Naive thymus-derived CD4-positive, alpha-beta T cell (primary cell): ENCODE measurements at regions not wholly inside any gene's neighbourhood (a gene's known extent, or its start where the extent isn't known, plus 50 kb on each side); places are given as distances from the start of the nearest gene placed in this dataset.

Source experiments
- ATAC-seq: fragments of 150-1000 bp; cut with Tn5 transposase; 2 replicates; pipeline ENCODE4 v1.10.0; 2021; ENCODE audit warnings: mild to moderate bottlenecking, moderate library complexity
- CTCF ChIA-PET: fragments of 350-600 bp; sonication (Branson Sonifier 250); formaldehyde crosslinking; loops from one replicate; lab custom pipeline; 2021; ENCODE audit warnings: antibody characterized with exemption; lab: Charles Lee
- POLR2A ChIA-PET: fragments of 350-600 bp; sonication (Branson Sonifier 250); formaldehyde crosslinking; loops from one replicate; lab custom pipeline; 2021; ENCODE audit warnings: antibody characterized with exemption, inconsistent platforms; lab: Charles Lee
- DNase-seq, 9 donors: peaks; one replicate each; pipeline versions ENCODE4 v3.0.0 to v3.0.0-alpha.2; 2020 to 2022; ENCODE audit warnings: mixed read lengths in 1 of 9
- H3K27ac ChIP-seq: one replicate; pipeline ENCODE4 v1.7.0; 2013; ENCODE audit warnings: mild to moderate bottlenecking, low read depth, low read length, moderate library complexity
- H3K27me3 ChIP-seq, 2 donors: one replicate each; pipeline ENCODE4 v1.7.0; 2013; ENCODE audit warnings: low read length in 2 of 2, mild to moderate bottlenecking in 2 of 2, moderate library complexity in 2 of 2; ENCODE audit not compliant: control insufficient read depth in 2 of 2, insufficient read depth in 2 of 2
- H3K36me3 ChIP-seq, 3 experiments: 1 replicate in 2 of 3; 2 replicates in 1 of 3; pipeline ENCODE4 v1.7.0; 2013; ENCODE audit warnings: low read length in 3 of 3, mild to moderate bottlenecking in 3 of 3, moderate library complexity in 1 of 3; ENCODE audit not compliant: insufficient read depth in 3 of 3, control insufficient read depth in 2 of 3
- H3K4me1 ChIP-seq, 2 donors: one replicate each; pipeline ENCODE4 v1.7.0; 2013; ENCODE audit warnings: low read length in 2 of 2, mild to moderate bottlenecking in 2 of 2, moderate library complexity in 1 of 2; ENCODE audit not compliant: control insufficient read depth in 2 of 2, insufficient read depth in 2 of 2
- H3K4me3 ChIP-seq: 2 replicates; pipeline ENCODE4 v1.7.0; 2013; ENCODE audit warnings: mild to moderate bottlenecking, low read length
- H3K9me3 ChIP-seq, 3 experiments: 1 replicate in 2 of 3; 2 replicates in 1 of 3; pipeline ENCODE4 v1.7.0; 2013; ENCODE audit warnings: low read length in 3 of 3; ENCODE audit not compliant: control insufficient read depth in 2 of 3
- H3K27ac Mint-ChIP-seq, 9 donors: one replicate each; pipeline ENCODE4 v1.8.0; 2020 to 2022; ENCODE audit warnings: mixed read lengths in 9 of 9, mild to moderate bottlenecking in 8 of 9, moderate library complexity in 5 of 9, inconsistent platforms in 2 of 9
- H3K27me3 Mint-ChIP-seq, 5 donors: one replicate each; pipeline ENCODE4 v1.8.0; 2021 to 2022; ENCODE audit warnings: mixed read lengths in 5 of 5, mild to moderate bottlenecking in 1 of 5
- H3K36me3 Mint-ChIP-seq, 5 donors: one replicate each; pipeline ENCODE4 v1.8.0; 2020 to 2022; ENCODE audit warnings: mixed read lengths in 5 of 5, mild to moderate bottlenecking in 3 of 5, inconsistent platforms in 1 of 5
- H3K4me1 Mint-ChIP-seq, 7 donors: one replicate each; pipeline ENCODE4 v1.8.0; 2020 to 2022; ENCODE audit warnings: mixed read lengths in 7 of 7, mild to moderate bottlenecking in 3 of 7, inconsistent platforms in 1 of 7
- H3K4me3 Mint-ChIP-seq, 10 donors: one replicate each; pipeline ENCODE4 v1.8.0; 2020 to 2022; ENCODE audit warnings: mild to moderate bottlenecking in 10 of 10, mixed read lengths in 10 of 10, moderate library complexity in 6 of 10, inconsistent platforms in 2 of 10
- H3K9me3 Mint-ChIP-seq, 11 donors: one replicate each; pipeline ENCODE4 v1.8.0; 2020 to 2022; ENCODE audit warnings: mixed read lengths in 11 of 11, mild to moderate bottlenecking in 4 of 11, inconsistent platforms in 1 of 11, moderate library complexity in 1 of 11
- intact Hi-C, 2 donors: fragments of 100-400 bp; cut with micrococcal nuclease; formaldehyde crosslinking; loops; one replicate each; pipeline ENCODE4 v1.15.1; 2023

GRCh38 chr5:30802961-30803705 lies 390.4 kb upstream of the CDH6 start:
- no peak for ATAC-seq
- H3K4me3 Mint-ChIP-seq = no peak overlapping the region
- no peaks in the 10 kb centered on the region for H3K27me3 Mint-ChIP-seq
- no peaks in the 10 kb centered on the region for H3K4me1 ChIP-seq
- H3K9me3 Mint-ChIP-seq = peaks cover 2 to 29% (median 10%) of the 10 kb centered on the region in 11 donors
- no peaks in the 10 kb centered on the region for H3K27me3 ChIP-seq
- H3K36me3 ChIP-seq = no peaks in the 10 kb centered on the region
- intact Hi-C loops = no loop called here
- no peaks in the 10 kb centered on the region for H3K36me3 Mint-ChIP-seq
- POLR2A ChIA-PET = no interaction called here
- no peak overlapping the region for H3K4me3 ChIP-seq
- CTCF ChIA-PET = no interaction called here
- no peaks in the 10 kb centered on the region for H3K9me3 ChIP-seq
- no peak for DNase-seq
- H3K4me1 Mint-ChIP-seq = no peaks in the 10 kb centered on the region
- H3K27ac ChIP-seq = no peak overlapping the region
- H3K27ac Mint-ChIP-seq = no peak overlapping the region

- no peaks in the 10 kb centered on the region for H3K9me3 ChIP-seq
- H3K27me3 Mint-ChIP-seq = no peaks in the 10 kb centered on the region
- H3K27ac ChIP-seq = no peak overlapping the region
- no peaks in the 10 kb centered on the region for H3K36me3 Mint-ChIP-seq
- no peak overlapping the region for H3K27ac Mint-ChIP-seq
- DNase-seq (no peak), ATAC-seq (no peak)
- no peaks in the 10 kb centered on the region for H3K4me1 Mint-ChIP-seq
- H3K9me3 Mint-ChIP-seq = peaks cover 2 to 27% (median 14%) of the 10 kb centered on the region in 11 donors
- CTCF ChIA-PET = no interaction called here
- H3K36me3 ChIP-seq = no peaks in the 10 kb centered on the region
- no peak overlapping the region for H3K4me3 ChIP-seq
- POLR2A ChIA-PET = interaction anchor here (0.6 kb wide), 1 partner anchor 27 kb away, joined by 3 read pairs; no protein-coding TSS in a partner anchor
- H3K4me3 Mint-ChIP-seq = no peak overlapping the region
- intact Hi-C loops = no loop called here
- no peaks in the 10 kb centered on the region for H3K4me1 ChIP-seq
- no peaks in the 10 kb centered on the region for H3K27me3 ChIP-seq
Observed at GRCh38 chr5:30781643-30782042, 411.8 kb upstream of the CDH6 start.

- no peak overlapping the region for H3K4me3 ChIP-seq
- intact Hi-C loops = no loop called here
- H3K27me3 Mint-ChIP-seq = no peaks in the 10 kb centered on the region
- H3K27me3 ChIP-seq = no peaks in the 10 kb centered on the region
- no peak for ATAC-seq
- H3K9me3 Mint-ChIP-seq = peaks cover 0 to 11% (median 0%) of the 10 kb centered on the region in 11 donors
- no peaks in the 10 kb centered on the region for H3K9me3 ChIP-seq
- CTCF ChIA-PET = no interaction called here
- H3K4me3 Mint-ChIP-seq = no peak overlapping the region
- no peaks in the 10 kb centered on the region for H3K36me3 Mint-ChIP-seq
- POLR2A ChIA-PET = no interaction called here
- no peak overlapping the region for H3K27ac ChIP-seq
- H3K4me1 Mint-ChIP-seq = no peaks in the 10 kb centered on the region
- no peak for DNase-seq
- no peaks in the 10 kb centered on the region for H3K4me1 ChIP-seq
- H3K27ac Mint-ChIP-seq = no peak overlapping the region
- H3K36me3 ChIP-seq = no peaks in the 10 kb centered on the region
Observed at GRCh38 chr5:30768056-30768690, 425.3 kb upstream of the CDH6 start.

GRCh38 chr5:30765706-30766105 lies 427.8 kb upstream of the CDH6 start:
- no peak overlapping the region for H3K27ac ChIP-seq
- no peaks in the 10 kb centered on the region for H3K36me3 Mint-ChIP-seq
- H3K4me1 ChIP-seq = no peaks in the 10 kb centered on the region
- H3K4me3 ChIP-seq = no peak overlapping the region
- H3K27ac Mint-ChIP-seq = no peak overlapping the region
- ATAC-seq = no peak
- intact Hi-C loops = no loop called here
- no peaks in the 10 kb centered on the region for H3K36me3 ChIP-seq
- peaks cover 0 to 11% (median 3%) of the 10 kb centered on the region in 11 donors for H3K9me3 Mint-ChIP-seq
- ChIA-PET CTCF (no interaction called here), POLR2A (no interaction called here)
- H3K4me1 Mint-ChIP-seq = no peaks in the 10 kb centered on the region
- DNase-seq = no peak
- no peaks in the 10 kb centered on the region for H3K27me3 Mint-ChIP-seq
- no peaks in the 10 kb centered on the region for H3K27me3 ChIP-seq
- no peak overlapping the region for H3K4me3 Mint-ChIP-seq
- H3K9me3 ChIP-seq = no peaks in the 10 kb centered on the region

GRCh38 chr5:30765227-30765626 lies 428.3 kb upstream of the CDH6 start:
- Histone ChIP-seq H3K4me1 (no peaks in the 10 kb centered on the region), H3K36me3 (no peaks in the 10 kb centered on the region), H3K27me3 (no peaks in the 10 kb centered on the region), H3K4me3 (no peak overlapping the region), H3K9me3 (no peaks in the 10 kb centered on the region), H3K27ac (no peak overlapping the region)
- Mint-ChIP-seq H3K27me3 (no peaks in the 10 kb centered on the region), H3K36me3 (no peaks in the 10 kb centered on the region), H3K4me3 (no peak overlapping the region), H3K4me1 (no peaks in the 10 kb centered on the region), H3K9me3 (peaks cover 0 to 11% (median 4%) of the 10 kb centered on the region in 11 donors), H3K27ac (no peak overlapping the region)
- CTCF ChIA-PET = no interaction called here
- POLR2A ChIA-PET = no interaction called here
- DNase-seq = no peak
- intact Hi-C loops = no loop called here
- ATAC-seq = no peak

GRCh38 chr5:30764704-30765103 lies 428.8 kb upstream of the CDH6 start:
- Histone ChIP-seq H3K9me3 (no peaks in the 10 kb centered on the region), H3K4me3 (no peak overlapping the region), H3K36me3 (no peaks in the 10 kb centered on the region), H3K27me3 (no peaks in the 10 kb centered on the region), H3K27ac (no peak overlapping the region), H3K4me1 (no peaks in the 10 kb centered on the region)
- DNase-seq (no peak), ATAC-seq (no peak)
- Mint-ChIP-seq H3K9me3 (peaks cover 0 to 12% (median 5%) of the 10 kb centered on the region in 11 donors), H3K36me3 (no peaks in the 10 kb centered on the region), H3K4me3 (no peak overlapping the region), H3K27ac (no peak overlapping the region), H3K4me1 (no peaks in the 10 kb centered on the region), H3K27me3 (no peaks in the 10 kb centered on the region)
- ChIA-PET POLR2A (no interaction called here), CTCF (no interaction called here)
- intact Hi-C loops = no loop called here

- Histone ChIP-seq H3K27ac (no peak overlapping the region), H3K9me3 (no peaks in the 10 kb centered on the region), H3K27me3 (no peaks in the 10 kb centered on the region), H3K4me1 (no peaks in the 10 kb centered on the region), H3K4me3 (no peak overlapping the region), H3K36me3 (no peaks in the 10 kb centered on the region)
- ATAC-seq (no peak), DNase-seq (no peak)
- Mint-ChIP-seq H3K9me3 (peaks cover 0 to 17% (median 7%) of the 10 kb centered on the region in 11 donors), H3K27ac (no peak overlapping the region), H3K4me1 (no peaks in the 10 kb centered on the region), H3K27me3 (no peaks in the 10 kb centered on the region), H3K36me3 (no peaks in the 10 kb centered on the region), H3K4me3 (no peak overlapping the region)
- intact Hi-C loops = no loop called here
- POLR2A ChIA-PET = no interaction called here
- CTCF ChIA-PET = no interaction called here
Observed at GRCh38 chr5:30759731-30760130, 433.8 kb upstream of the CDH6 start.
